ENCODE measurements at regions not wholly inside any gene's neighbourhood (a gene's known extent, or its start where the extent isn't known, plus 50 kb on each side); places are given as distances from the start of the nearest gene placed in this dataset.
"Not testable (repeated sequence)": the region's sequence is repeated elsewhere in the genome, so short reads cannot be mapped to it uniquely, and the experiment has no call there.

DNA sequence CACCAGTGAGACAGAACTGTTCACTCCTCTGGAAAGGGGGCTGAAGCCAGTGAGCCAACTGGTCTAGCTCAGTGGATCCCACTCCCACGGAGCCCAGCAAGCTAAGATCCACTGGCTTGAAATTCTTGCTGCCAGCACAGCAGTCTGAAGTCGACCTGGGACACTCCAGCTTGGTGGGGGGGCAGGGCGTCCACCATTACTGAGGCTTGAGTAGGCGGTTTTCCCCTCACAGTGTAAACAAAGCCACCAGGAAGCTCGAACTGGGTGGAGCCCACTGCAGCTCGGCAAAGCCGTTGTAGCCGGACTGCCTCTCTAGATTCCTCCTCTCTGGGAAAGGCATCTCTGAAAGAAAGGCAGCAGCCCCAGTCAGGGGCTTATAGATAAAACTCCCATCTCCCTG lies 52.3 kb upstream of the BBX start:
- H3K9me3 ChIP-seq (ENCODE audit: control insufficient read depth in 2 of 2, low read length in 2 of 2); H3K4me3 Mint-ChIP-seq; DNase-seq; H3K4me1 ChIP-seq (ENCODE audit: control insufficient read depth, insufficient read depth, low read length, poor library complexity, severe bottlenecking); H3K36me3 ChIP-seq (ENCODE audit: control insufficient read depth, insufficient read depth, low read length); H3K4me1 Mint-ChIP-seq; H3K27ac ChIP-seq (ENCODE audit: insufficient read depth, low read length, poor library complexity, severe bottlenecking); H3K4me3 ChIP-seq (ENCODE audit: low read depth, low read length); H3K36me3 Mint-ChIP-seq; H3K27ac Mint-ChIP-seq; H3K27me3 ChIP-seq (ENCODE audit: control insufficient read depth, insufficient read depth, low read length); ATAC-seq (ENCODE audit: low read depth in 2 of 2): not testable (repeated sequence)
- Mint-ChIP-seq H3K9me3 (peaks cover 0 to 19% (median 0%) of the 10 kb centered on the region in 7 donors), H3K27me3 (peaks cover 19% of the 10 kb centered on the region)
